Tibial nerve (tissue), 4 donors: ENCODE measurements at regions not wholly inside any gene's neighbourhood (a gene's known extent, or its start where the extent isn't known, plus 50 kb on each side); places are given as distances from the start of the nearest gene placed in this dataset.

Experiments
- DNase-seq, 2 donors: peaks; one replicate each; pipeline ENCODE4 v3.0.0-alpha.2; 2019; ENCODE audit warnings: low spot score in 2 of 2
- H3K27ac ChIP-seq, 4 donors: fragments of 200-600 bp; sonication (generic) in 3 of 4; one replicate each; pipeline ENCODE4 v1.5.1; 2017 to 2019; ENCODE audit warnings: mild to moderate bottlenecking in 1 of 4
- H3K27me3 ChIP-seq, 2 donors: fragments of 200-600 bp; sonication (generic) in 1 of 2; one replicate each; pipeline versions ENCODE4 v1.5.1 to v1.6.0; 2017 to 2019
- H3K36me3 ChIP-seq, 3 donors: fragments of 200-600 bp; sonication (generic); one replicate each; pipeline ENCODE4 v1.5.1; 2018 to 2019
- H3K4me1 ChIP-seq, 4 donors: fragments of 200-600 bp; sonication (generic) in 3 of 4; one replicate each; pipeline ENCODE4 v1.5.1; 2017 to 2019
- H3K4me3 ChIP-seq, 4 donors: fragments of 200-600 bp; sonication (generic) in 3 of 4; one replicate each; pipeline ENCODE4 v1.5.1; 2017 to 2019; ENCODE audit warnings: mild to moderate bottlenecking in 1 of 4, moderate library complexity in 1 of 4
- H3K9me3 ChIP-seq, 4 donors: fragments of 200-600 bp; sonication (generic) in 3 of 4; one replicate each; pipeline ENCODE4 v1.5.1; 2017 to 2019
- CTCF ChIP-seq, 5 experiments: fragments of 200-600 bp in 3 of 5; fragments of 450-650 bp in 2 of 5; sonication (generic) in 3 of 5; IDR thresholded peaks; one replicate each; pipeline ENCODE4 v1.5.1; 2016 to 2019; ENCODE audit warnings: antibody characterized with exemption in 5 of 5, mild to moderate bottlenecking in 3 of 5, moderate library complexity in 2 of 5
- EP300 ChIP-seq, 2 donors: sonication (generic); formaldehyde crosslinking; IDR thresholded peaks; one replicate each; pipeline ENCODE4 v1.6.1; 2017; ENCODE audit warnings: antibody characterized with exemption in 2 of 2, mild to moderate bottlenecking in 1 of 2
- POLR2A ChIP-seq, 2 donors: fragments of 450-650 bp; IDR thresholded peaks; one replicate each; pipeline ENCODE4 v1.6.1; 2017; ENCODE audit warnings: antibody characterized with exemption in 2 of 2, mild to moderate bottlenecking in 2 of 2, moderate library complexity in 2 of 2
- WGBS, 2 donors: methylation state at CpG; one replicate each; pipeline ENCODE4 v1.1.5; 2018; 5-methylcytosine and 5-hydroxymethylcytosine counted together

GRCh38 chr4:174137698-174138097 lies 145.8 kb downstream of the FBXO8 start:
- Histone ChIP-seq H3K36me3 (no peaks in the 10 kb centered on the region), H3K9me3 (no peaks in the 10 kb centered on the region)
- no peak for TF ChIP-seq POLR2A (IDR thresholded peaks at IDR 0.05)
- TF ChIP-seq CTCF (IDR thresholded peaks at IDR 0.05) = no peak
- TF ChIP-seq EP300 (IDR thresholded peaks at IDR 0.05) = no peak

DNA sequence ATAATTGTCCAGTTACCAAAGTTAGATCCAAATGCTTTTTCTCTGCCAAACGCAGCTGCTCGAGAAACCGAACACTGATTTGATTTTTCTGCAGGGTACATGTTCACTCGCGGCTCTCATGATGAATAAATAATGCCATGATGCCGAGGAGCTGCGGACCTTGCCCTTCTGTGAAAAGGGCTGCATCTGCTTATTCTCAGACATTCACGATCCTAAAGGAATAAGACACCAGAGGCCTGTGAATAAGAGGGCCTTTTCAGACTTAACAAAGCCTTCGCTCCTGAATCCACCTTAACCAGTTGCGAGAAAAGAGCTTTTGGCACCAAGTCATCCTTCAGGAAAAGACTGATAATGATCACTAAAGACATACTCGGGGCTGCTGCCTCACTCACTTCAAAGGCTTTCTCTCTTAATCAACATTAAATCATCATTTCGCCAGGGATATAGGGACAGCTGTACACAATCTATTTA lies 147.5 kb downstream of the FBXO8 start:
- peak overlapping the region in 1 of 4 donors; percentile 63 for H3K27ac ChIP-seq
- DNase-seq = no peak
- peaks cover 0 to 16% (median 0%) of the 10 kb centered on the region in 4 donors for H3K4me1 ChIP-seq
- 22 to 25% methylated on average over 12 of the region's 12 CpGs for WGBS, 2 donors
- no peaks in the 10 kb centered on the region for H3K9me3 ChIP-seq
- H3K4me3 ChIP-seq = peak overlapping the region in 3 of 4 donors; percentile 28 to 42 (median 29)
- H3K27me3 ChIP-seq = no peaks in the 10 kb centered on the region
- H3K36me3 ChIP-seq = no peaks in the 10 kb centered on the region
- TF ChIP-seq EP300 (IDR thresholded peaks at IDR 0.05) = no peak
- TF ChIP-seq POLR2A (IDR thresholded peaks at IDR 0.05) = no peak
- no peak for TF ChIP-seq CTCF (IDR thresholded peaks at IDR 0.05)

More at GRCh38 chr4:174137698-174138097, 145.8 kb downstream of the FBXO8 start:
- WGBS, 2 donors = 89 to 90% methylated on average over 2 of the region's 2 CpGs
- peaks cover 0 to 16% (median 0%) of the 10 kb centered on the region in 4 donors for H3K4me1 ChIP-seq
- no peak overlapping the region for H3K27ac ChIP-seq
- DNase-seq = no peak
- H3K27me3 ChIP-seq = no peaks in the 10 kb centered on the region
- no peak overlapping the region for H3K4me3 ChIP-seq

DNA sequence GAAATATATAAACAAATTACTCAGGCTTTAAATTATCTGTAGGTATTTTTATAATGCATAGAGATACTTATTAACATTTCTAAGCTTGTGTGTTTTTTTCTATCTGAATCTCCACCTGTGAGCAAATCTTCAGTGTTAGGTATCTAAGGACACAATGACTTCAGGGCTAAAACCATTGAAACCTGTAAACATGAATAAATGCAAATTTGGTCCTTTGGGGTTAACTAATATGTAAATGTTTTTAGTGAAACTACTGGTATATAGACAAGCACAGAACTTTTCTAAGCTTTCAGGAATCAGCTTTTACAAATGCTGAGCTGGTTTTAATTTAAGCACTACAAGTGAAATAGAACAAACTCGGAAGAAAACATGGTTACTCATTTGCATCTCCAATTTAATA lies 147.9 kb downstream of the FBXO8 start:
- peaks cover 0 to 16% (median 0%) of the 10 kb centered on the region in 4 donors for H3K4me1 ChIP-seq
- 17 to 33% methylated on average over 1 of the region's 1 CpG for WGBS, 2 donors
- H3K36me3 ChIP-seq = no peaks in the 10 kb centered on the region
- no peaks in the 10 kb centered on the region for H3K9me3 ChIP-seq
- no peak for TF ChIP-seq POLR2A (IDR thresholded peaks at IDR 0.05)
- no peak for TF ChIP-seq EP300 (IDR thresholded peaks at IDR 0.05)
- no peak for TF ChIP-seq CTCF (IDR thresholded peaks at IDR 0.05)
- no peaks in the 10 kb centered on the region for H3K27me3 ChIP-seq
- H3K4me3 ChIP-seq = peak overlapping the region in 3 of 4 donors; percentile 28 to 42 (median 29)
- DNase-seq = no peak
- H3K27ac ChIP-seq = peak overlapping the region in 1 of 4 donors; percentile 63

DNA sequence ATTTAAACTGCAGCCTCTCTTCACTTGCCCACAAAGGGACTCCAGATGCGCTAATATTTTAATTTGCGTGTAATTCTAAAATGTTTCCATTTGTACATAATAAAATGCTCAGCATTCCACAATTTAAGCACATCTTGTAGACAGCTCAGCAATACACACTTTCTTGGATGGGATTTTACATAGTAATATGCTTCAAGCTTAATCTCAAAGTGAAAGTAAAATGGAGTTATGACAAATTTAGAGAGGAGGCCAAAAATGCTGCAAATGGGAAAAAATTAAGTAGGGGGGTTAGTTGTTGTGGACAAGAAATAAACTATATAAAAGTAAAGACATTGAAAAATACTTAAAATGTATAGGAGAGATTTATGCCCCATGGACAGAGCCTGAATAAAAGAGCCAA lies 149.1 kb downstream of the FBXO8 start:
- H3K4me3 ChIP-seq = peak overlapping the region in 1 of 4 donors; percentile 2
- 89 to 91% methylated on average over 2 of the region's 2 CpGs for WGBS, 2 donors
- DNase-seq = no peak
- H3K27me3 ChIP-seq = no peaks in the 10 kb centered on the region
- no peak overlapping the region for H3K27ac ChIP-seq
- no peaks in the 10 kb centered on the region for H3K36me3 ChIP-seq
- no peaks in the 10 kb centered on the region for H3K9me3 ChIP-seq
- TF ChIP-seq EP300 (IDR thresholded peaks at IDR 0.05) (no peak), CTCF (IDR thresholded peaks at IDR 0.05) (no peak), POLR2A (IDR thresholded peaks at IDR 0.05) (no peak)
- H3K4me1 ChIP-seq = peaks cover 0 to 16% (median 0%) of the 10 kb centered on the region in 4 donors

- Histone ChIP-seq H3K27ac (no peak overlapping the region), H3K27me3 (no peaks in the 10 kb centered on the region), H3K4me1 (peaks cover 0 to 16% (median 0%) of the 10 kb centered on the region in 4 donors), H3K9me3 (no peaks in the 10 kb centered on the region), H3K36me3 (no peaks in the 10 kb centered on the region), H3K4me3 (no peak overlapping the region)
- 51 to 53% methylated on average over 1 of the region's 1 CpG for WGBS, 2 donors
- TF ChIP-seq CTCF (IDR thresholded peaks at IDR 0.05) (no peak), POLR2A (IDR thresholded peaks at IDR 0.05) (no peak), EP300 (IDR thresholded peaks at IDR 0.05) (no peak)
- no peak for DNase-seq
These were observed 149.9 kb downstream of the FBXO8 start for GRCh38 chr4:174133551-174133950.
